K562 (cell line): ENCODE measurements at regions not wholly inside any gene's neighbourhood (a gene's known extent, or its start where the extent isn't known, plus 50 kb on each side); places are given as distances from the start of the nearest gene placed in this dataset.

Experiments
- TEAD1 ChIP-seq, 2 experiments: fragments of 450-650 bp in 1 of 2; sonication (generic) in 1 of 2; formaldehyde crosslinking; IDR thresholded peaks; 2 replicates each; pipeline versions ENCODE4 v1.4.0 to v1.8.0; 2020 to 2022; ENCODE audit warnings: mild to moderate bottlenecking in 2 of 2, missing genetic modification reagents in 1 of 2
- TF ChIP-seq, protein P1 (sequence below): fragments of 450-650 bp; IDR thresholded peaks from 2 replicates; pipeline ENCODE4 v1.6.1; 2016; ENCODE audit warnings: mild to moderate bottlenecking, moderate library complexity

DNA sequence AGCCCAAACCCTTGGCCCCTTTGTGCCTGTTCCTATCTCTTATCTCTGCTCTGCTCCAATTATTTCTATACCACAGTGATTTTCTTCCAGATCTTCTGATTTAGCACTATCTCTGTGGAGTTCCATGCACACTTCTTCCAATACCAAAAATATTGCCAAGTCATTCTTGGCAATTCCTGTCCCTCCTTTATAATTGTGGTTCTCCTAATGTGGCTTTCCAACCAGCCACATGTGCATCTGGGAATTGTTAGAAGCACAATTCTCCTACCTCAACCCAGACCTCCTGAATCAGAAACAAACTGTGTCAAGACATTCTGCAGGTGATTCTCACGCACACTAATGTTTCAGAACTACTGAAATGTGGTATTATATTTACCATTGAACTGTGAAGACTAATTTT, 447.8 kb upstream of the IGFBP3 start (continued):
- TF ChIP-seq, protein P1, sequence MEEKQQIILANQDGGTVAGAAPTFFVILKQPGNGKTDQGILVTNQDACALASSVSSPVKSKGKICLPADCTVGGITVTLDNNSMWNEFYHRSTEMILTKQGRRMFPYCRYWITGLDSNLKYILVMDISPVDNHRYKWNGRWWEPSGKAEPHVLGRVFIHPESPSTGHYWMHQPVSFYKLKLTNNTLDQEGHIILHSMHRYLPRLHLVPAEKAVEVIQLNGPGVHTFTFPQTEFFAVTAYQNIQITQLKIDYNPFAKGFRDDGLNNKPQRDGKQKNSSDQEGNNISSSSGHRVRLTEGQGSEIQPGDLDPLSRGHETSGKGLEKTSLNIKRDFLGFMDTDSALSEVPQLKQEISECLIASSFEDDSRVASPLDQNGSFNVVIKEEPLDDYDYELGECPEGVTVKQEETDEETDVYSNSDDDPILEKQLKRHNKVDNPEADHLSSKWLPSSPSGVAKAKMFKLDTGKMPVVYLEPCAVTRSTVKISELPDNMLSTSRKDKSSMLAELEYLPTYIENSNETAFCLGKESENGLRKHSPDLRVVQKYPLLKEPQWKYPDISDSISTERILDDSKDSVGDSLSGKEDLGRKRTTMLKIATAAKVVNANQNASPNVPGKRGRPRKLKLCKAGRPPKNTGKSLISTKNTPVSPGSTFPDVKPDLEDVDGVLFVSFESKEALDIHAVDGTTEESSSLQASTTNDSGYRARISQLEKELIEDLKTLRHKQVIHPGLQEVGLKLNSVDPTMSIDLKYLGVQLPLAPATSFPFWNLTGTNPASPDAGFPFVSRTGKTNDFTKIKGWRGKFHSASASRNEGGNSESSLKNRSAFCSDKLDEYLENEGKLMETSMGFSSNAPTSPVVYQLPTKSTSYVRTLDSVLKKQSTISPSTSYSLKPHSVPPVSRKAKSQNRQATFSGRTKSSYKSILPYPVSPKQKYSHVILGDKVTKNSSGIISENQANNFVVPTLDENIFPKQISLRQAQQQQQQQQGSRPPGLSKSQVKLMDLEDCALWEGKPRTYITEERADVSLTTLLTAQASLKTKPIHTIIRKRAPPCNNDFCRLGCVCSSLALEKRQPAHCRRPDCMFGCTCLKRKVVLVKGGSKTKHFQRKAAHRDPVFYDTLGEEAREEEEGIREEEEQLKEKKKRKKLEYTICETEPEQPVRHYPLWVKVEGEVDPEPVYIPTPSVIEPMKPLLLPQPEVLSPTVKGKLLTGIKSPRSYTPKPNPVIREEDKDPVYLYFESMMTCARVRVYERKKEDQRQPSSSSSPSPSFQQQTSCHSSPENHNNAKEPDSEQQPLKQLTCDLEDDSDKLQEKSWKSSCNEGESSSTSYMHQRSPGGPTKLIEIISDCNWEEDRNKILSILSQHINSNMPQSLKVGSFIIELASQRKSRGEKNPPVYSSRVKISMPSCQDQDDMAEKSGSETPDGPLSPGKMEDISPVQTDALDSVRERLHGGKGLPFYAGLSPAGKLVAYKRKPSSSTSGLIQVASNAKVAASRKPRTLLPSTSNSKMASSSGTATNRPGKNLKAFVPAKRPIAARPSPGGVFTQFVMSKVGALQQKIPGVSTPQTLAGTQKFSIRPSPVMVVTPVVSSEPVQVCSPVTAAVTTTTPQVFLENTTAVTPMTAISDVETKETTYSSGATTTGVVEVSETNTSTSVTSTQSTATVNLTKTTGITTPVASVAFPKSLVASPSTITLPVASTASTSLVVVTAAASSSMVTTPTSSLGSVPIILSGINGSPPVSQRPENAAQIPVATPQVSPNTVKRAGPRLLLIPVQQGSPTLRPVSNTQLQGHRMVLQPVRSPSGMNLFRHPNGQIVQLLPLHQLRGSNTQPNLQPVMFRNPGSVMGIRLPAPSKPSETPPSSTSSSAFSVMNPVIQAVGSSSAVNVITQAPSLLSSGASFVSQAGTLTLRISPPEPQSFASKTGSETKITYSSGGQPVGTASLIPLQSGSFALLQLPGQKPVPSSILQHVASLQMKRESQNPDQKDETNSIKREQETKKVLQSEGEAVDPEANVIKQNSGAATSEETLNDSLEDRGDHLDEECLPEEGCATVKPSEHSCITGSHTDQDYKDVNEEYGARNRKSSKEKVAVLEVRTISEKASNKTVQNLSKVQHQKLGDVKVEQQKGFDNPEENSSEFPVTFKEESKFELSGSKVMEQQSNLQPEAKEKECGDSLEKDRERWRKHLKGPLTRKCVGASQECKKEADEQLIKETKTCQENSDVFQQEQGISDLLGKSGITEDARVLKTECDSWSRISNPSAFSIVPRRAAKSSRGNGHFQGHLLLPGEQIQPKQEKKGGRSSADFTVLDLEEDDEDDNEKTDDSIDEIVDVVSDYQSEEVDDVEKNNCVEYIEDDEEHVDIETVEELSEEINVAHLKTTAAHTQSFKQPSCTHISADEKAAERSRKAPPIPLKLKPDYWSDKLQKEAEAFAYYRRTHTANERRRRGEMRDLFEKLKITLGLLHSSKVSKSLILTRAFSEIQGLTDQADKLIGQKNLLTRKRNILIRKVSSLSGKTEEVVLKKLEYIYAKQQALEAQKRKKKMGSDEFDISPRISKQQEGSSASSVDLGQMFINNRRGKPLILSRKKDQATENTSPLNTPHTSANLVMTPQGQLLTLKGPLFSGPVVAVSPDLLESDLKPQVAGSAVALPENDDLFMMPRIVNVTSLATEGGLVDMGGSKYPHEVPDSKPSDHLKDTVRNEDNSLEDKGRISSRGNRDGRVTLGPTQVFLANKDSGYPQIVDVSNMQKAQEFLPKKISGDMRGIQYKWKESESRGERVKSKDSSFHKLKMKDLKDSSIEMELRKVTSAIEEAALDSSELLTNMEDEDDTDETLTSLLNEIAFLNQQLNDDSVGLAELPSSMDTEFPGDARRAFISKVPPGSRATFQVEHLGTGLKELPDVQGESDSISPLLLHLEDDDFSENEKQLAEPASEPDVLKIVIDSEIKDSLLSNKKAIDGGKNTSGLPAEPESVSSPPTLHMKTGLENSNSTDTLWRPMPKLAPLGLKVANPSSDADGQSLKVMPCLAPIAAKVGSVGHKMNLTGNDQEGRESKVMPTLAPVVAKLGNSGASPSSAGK, result no peak
- no peak for TF ChIP-seq TEAD1 (CRISPR knock-in tag; IDR thresholded peaks at IDR 0.05)
